GM18511 (cell line): ENCODE measurements at regions not wholly inside any gene's neighbourhood (a gene's known extent, or its start where the extent isn't known, plus 50 kb on each side); places are given as distances from the start of the nearest gene placed in this dataset.

Experiments
- ATAC-seq: cut with Tn5 transposase; IDR thresholded peaks from one replicate; pipeline ENCODE4 v1.9.1; 2021; ENCODE audit warnings: mild to moderate bottlenecking, moderate library complexity; ENCODE audit not compliant: unreplicated experiment

DNA sequence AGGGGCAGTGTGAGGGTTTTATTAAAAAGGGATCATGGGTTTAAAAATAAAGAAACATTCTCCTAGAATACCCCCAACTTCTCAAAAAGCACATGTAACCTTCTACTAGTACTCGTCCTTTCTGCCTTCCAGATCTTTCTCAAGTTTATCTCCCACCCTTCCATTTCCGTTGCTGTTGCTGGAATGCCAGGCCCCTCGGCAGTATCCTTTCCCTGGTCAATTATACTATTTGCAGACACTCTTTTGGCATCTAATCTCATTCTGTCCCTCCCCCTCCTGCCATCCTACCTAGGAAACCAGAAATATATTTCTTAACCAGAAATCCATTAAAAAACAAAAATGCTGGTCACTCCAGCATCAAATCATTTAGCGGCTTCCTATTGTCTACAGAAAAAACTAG, 198.2 kb upstream of the ATP2B1 start:
- no peak for ATAC-seq

DNA sequence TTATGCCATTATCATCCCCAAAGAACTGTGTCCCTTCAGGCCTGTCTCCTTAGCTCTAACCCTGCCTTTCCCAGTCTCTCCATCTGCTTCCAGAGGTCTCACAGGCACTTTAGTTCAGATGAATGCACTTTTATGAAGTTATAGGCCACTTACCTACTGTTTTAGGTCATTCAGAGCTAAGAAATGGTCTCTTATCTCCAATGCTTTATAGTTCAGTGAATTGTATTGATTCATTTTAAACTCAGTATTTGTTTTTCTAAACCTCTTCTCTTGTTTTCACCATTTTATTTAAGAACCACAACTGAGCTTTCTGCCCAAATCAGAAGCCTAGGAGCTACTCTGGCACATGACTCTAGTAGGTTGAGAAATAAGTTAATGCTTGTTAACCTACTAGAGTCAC, 197.5 kb upstream of the ATP2B1 start:
- no peak for ATAC-seq

DNA sequence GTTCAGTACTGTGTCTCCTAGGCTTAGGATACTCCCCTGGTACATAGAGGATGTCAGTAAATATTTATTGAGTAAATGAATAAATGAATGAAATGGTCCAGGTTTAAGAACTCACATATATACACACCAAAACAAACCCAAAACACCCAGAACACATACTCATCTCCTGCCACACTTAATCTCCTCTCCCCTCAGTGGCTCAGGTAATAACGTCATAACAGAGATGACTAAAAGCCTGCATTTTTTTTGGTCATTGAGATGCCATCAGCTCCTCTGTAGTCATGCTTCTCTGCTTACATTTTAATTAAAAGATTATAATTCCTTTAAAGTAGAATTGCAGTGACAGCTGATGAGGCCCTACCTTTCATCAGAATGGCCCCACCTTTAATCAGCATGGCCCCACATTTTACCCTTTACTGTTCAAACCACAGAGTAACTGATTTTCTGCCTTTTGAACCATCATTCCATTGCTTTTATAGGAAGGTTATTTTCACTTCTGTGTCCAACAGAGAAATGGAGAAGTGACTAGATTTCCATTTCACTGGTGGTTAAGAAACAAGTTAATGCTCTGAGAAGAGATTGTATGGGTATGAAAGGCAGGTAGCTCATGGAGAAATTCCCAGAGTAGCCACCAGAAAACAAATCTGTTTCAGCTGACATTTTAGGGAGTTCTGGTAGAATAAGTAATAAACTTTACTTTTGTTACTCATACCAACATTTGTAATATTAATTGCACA, 193.4 kb upstream of the ATP2B1 start:
- no peak for ATAC-seq

DNA sequence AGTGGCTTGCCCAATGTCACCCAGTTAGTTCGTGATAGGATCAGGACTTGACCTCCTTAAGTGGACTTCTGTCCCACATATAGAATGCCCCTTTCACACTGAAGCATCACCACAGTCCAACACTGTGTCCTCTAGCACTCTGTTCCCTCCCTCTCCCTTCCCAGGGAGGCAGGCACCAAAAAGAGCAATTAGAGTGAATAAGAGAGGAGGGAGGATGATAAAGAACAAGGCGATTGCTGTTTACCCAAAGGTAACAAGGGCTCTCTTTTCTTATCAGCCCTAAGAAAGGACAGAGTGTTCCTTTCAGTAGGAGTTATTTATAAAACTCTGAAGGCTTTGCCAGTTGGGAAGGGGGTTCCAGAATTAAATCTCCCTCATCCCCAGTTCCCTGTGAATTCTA, 192.7 kb upstream of the ATP2B1 start:
- ATAC-seq, result no peak

DNA sequence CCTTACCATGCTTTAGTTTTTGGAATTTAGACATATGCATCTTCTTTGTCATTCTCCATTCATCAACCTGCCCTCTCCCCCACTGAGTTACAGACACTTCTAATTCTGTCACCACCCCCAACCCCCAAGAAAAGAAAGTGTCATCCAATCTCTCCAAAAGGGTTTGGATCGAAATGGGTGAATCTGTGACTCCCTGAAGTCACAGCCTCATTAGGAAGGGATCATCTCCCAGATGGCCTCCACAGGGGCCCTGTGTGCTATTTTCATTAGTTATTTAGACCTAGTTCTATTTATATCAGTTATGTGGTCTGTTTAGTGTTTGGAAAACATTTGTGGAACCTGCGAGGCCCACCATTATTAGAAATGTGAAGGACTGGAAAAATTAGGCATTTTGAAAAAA, 191.0 kb upstream of the ATP2B1 start:
- ATAC-seq, result no peak

DNA sequence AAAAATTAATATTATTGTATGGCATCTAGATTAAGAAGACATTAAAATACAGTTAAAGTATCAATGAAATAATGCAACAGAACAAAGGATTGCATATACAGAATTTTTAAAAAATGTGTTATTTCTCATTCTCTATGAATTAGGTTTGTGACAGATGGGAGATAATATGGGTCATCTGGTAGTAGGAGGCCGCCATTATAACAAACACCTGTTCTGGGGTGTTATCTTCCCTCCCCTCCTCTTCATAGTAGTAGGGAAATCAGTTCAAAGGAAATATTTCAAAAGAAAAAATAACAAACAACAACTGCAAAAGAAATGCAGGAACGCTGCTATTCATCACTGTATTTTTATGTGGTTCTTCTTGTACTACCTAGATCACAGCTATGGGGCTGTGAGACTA, 187.0 kb upstream of the ATP2B1 start:
- ATAC-seq, result no peak

DNA sequence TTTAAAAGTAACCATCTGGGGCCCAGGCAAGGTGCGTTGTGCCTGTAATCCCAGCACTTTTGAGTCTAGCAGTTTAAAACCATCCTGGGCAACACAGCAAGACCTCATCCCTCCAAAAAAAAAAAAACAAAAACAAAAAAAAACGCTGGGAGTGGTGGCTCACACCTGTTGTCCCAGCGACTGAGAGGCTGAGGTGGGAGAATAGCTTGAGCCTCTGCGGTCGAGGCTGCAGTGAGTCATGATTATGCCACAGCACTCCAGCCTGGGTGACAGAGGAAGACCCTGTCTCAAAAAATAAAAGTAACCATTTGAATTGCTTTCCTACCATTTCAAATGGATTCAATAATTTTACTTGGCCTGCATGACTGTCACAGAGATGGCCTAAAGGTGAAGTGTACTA, 186.5 kb upstream of the ATP2B1 start:
- no peak for ATAC-seq

DNA sequence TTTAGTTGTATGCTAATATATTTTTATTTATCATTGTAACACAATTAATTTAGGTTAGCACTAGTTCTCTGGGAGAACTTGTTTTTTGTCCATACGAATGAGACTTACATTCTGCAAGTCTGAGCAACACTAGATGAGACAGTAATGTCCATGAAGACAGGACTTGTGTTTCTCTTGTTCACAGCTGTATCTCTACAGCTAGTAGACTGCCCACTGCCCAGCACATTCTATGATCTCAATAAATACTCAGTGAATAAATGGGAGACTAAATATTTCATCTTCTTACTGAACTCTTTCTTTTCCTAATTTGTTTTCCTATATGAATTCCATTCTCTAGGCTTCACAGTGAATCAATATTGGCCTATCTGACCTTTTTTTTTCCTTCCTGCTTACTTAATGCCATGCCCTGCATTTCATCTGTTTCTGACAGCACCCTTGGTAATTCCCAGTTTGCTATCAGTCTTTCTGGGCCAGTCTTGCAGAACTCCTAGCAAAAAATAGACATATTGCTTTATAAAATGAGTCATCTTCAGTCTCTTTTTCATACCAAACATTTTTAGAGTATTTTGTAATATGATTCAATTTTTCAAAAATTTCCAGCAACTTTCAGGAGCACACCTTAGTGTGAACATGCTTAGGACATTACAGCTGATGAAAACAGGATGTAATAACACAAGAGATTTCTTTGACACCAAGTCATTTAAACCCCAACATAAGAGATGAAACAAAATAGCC, 185.5 kb upstream of the ATP2B1 start:
- no peak for ATAC-seq

DNA sequence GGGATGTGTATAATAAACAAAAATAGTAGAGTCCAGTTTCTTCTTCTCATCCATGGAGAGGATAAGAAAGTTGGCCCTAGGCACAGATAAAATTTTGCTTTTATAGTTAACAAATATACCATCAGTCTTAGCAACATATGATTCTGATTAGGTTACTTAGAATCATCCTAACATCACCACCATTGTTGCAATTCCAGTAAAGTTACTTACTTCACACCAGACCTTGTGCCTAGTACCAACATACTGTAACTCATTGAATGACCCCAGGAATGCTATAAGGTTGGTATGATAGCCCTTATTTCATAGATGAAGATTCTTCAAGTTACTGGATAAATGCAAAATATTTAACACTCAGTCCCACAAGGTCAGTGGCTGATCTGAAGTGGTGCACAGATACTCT, 183.8 kb upstream of the ATP2B1 start:
- ATAC-seq, result no peak

DNA sequence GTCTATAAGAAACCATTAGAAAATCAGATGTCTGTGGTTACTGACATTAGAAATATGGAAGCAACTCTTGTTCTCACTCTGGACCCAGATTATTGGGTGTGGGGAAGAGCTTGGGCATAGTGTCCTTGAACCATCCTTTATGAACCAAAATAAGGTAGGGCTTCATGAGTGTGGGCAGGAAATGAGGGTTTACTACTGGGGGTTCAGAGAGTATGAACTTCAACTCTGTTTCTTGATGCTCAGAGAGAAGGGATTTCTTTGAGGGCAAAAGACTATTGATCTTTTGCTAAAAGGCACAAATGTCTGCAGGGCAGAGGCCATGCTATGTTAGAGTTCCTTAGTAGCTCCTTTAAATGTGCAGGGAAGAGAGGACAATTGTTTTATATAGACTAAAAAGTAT, 183.3 kb upstream of the ATP2B1 start:
- no peak for ATAC-seq

DNA sequence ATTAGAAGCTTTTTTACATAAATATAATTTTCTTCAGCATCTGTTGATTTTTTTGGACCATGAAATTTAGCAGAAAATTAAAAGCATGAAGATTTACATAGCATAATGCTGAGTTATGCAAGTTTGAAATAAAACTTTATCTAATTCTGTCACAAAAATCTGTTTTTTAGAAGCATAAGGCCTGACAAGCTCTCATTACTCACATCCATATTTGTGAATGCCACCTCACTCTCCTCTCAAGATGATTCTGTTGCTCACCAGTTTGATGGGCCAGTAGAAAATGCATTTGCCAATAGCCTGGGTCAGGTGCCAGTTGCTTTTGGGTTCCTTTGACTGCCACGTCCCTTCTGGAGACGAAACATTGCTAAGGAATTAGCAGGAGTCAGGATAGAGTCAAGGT, 181.5 kb upstream of the ATP2B1 start:
- no peak for ATAC-seq

DNA sequence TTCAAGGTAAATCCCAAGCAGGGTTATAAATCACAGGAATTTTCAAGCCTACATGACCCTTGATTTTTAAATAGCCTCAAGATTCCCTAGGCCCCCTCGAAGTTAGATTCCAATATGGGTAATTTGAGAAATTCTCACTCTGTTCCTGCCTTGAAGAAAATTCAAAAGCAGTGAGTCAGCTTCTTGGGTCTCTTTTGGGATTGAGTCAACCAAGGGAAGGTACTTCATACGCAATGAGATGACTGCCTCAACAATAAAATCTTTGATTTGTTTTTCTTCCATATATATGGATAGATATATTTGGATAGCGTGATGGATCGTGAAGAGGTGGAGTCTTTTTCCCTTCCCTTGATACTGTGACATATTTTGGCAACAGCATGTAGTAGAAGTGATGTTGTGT, 180.4 kb upstream of the ATP2B1 start:
- ATAC-seq, result no peak

DNA sequence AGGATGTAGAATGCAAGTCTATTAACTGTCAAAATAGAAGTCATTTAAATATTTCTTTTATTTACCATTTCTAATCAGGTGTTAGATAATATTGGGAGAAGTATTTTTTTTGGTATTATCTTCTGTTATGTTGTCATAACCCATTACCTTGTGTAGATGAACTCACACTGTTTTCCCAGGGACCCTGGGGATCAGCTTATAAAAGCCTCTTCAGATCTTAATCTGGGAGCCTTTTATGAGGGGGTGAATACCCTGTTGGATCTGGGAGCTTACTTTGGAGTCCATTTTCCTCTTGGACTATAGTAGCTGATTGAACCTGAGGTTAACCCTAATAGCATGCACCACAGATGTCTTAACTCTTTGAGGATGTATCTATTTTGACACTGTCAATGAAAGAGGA, 176.3 kb upstream of the ATP2B1 start:
- ATAC-seq, result no peak

DNA sequence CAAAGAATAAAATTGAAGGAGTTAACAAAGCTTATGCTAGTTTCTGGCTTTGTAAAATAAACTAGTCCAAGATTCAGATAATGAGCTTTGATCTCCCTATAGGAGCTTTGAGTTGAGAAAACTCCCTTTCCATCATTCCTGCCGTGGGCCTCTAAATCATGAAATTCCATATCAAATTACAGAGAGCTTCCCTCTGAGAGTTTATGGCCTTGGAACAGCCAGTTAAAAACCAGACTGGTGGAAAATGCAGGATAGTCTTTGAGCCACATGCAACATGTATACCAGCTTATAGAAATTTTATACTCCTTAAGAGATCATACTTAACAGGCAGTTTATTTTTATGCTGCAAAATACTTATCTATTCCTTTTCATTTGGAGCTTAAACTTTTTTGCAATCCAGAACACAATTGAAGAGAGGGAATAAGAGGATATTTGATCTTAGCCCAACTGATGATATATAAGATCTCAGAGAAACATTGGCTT, 175.8 kb upstream of the ATP2B1 start:
- no peak for ATAC-seq

DNA sequence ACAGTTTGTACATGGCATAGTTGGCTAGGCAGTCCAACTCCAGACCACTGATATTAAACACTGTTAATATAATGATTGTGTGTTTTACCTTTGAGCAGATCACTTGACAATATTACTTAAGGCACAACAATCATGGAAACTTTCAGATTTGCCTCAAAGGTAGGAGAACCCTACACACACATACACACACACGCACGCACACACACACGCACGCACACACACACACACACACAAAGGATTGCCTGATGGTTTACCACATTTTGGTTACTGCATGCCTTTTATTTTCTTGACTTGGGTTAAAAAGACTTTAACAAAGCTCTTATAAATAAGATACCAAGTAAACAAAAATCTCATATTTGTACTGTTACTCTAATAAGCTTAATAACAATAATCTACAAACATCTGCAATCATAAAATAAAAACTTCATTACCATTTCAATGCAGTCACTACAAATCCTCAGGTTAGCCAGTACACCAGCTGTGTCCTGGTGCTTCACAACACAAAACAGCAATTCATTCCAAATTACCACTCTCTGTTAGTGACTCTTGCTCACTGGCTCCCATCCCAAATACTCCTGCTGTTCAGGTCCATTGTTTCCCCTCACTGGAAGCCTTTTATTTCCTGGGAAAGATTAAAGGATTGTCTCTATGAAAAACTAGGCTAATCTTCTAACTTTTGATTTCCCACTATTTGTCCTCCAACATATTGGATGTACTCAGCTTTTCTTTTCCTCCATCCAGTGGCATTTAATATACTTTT, 175.2 kb upstream of the ATP2B1 start:
- no peak for ATAC-seq

DNA sequence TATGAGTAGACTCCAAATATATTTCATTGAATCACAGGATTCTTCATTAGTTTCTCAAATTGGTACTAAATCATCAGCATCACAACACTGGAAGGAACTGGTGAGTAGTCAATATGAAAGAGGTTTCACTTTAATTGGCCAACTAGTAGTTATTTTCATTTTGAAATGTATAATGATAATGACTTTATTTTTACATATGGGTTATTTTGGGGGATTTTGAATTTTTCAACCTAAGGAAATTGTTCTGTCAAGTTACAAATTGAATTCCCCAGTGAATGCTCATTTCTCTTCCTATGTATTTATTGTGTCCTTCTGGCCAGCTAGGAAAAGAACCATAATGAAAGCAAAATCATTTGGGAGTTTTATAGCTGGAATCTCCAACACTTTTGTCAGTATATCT, 174.2 kb upstream of the ATP2B1 start:
- ATAC-seq, result no peak

DNA sequence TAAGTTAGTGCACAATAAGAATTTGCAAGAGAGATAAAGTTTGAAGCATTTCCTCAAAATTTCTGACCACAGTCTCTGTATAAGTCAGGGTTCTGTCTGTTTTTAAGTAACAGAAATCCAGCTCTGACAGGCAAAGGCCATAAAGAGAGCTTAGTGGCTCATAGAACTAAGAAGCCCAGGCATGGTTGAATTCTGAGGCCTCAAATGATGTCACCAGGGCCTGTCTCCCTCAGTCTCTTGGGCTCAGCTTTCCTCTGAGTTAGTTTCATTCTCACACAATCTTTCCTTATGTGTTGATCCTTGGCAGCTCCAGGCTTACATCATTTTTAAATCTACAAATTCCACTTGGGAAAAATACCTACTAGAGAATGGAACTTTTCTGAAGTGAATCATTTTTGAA, 173.4 kb upstream of the ATP2B1 start:
- peak; percentile 52 for ATAC-seq

DNA sequence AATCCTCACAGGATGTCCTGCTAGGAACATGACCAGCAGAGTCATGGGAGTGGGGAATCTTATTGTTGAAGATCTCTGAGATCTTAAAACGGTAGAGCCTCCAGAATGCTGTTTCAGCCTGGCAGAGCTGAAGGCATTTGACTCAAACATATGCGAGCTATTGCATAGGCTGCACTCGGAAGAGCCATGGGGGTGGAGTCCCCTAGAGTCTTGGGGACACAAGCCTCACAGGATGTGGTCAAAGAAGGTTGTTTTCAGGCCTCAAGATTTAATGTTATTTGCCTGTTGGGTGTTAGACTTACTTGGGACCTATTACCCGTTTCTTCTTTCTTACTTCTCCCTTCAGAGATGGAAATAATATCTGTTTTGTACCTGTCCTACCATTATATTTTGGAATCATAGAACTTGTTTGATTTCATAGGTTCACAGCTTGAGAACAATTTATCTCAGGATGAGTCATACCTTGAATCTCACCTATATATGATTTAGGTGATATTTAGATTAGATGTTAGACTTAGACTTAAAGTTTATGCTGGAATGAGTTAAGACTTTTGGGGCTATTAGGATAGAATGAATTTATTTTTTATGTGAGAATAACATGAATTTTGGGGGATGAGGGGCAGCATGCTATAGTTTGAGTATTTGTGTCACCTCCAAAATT, 172.2 kb upstream of the ATP2B1 start:
- ATAC-seq, result peak; percentile 96

DNA sequence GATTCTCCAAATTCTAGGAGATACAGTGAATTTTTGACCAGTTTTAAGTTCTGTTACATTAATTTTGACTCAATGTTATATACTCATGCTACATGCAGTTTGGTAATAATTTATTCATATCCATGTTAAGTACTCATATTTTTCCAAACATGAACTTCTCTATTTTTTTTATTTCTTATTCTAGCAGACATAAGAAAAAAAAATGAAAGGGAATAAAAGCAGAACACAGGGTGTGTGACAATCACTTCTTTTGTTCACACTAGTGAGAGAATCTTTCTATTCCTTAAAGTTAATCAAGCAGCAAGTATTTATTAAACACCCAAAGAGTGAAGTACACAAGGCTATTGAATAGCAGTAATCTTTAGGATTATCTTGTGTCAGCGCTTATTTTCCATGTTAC, 171.1 kb upstream of the ATP2B1 start:
- ATAC-seq, result no peak

DNA sequence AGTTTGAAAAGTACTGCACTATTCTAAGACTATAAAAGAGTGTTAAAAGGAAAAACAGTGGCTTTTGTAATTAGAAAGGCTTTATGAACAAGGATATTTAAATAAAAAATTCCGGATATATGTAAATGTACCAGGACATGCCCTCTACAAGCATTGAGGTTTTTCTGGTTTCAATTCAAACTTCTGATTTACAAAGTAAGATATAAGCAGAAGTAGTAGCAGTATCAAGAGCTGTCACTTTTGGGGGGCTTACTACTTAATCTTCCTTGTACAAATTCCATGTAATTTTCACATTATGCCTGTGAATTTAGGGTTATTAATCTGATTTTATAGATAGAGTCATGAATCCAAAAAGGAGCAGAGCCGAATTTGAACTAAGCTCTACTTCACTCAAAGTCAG, 170.3 kb upstream of the ATP2B1 start:
- no peak for ATAC-seq

DNA sequence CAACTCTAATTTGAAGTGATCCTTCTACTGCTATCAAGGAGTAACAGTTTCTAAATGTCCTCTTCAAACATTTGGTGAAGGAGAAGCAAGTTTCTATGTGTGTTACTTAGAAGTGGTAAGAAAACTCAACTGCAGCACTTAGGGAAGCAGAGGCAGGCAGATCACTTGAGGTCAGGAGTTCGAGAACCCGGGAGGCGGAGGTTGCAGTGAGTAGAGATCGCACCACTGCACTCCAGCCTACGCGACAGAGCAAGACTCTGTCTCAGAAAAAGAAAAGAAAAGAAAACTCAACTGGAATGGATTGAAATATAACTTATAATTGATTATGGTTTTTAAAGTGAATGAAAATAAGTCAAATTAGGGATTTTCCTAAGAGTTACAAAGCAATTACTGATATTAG, 169.7 kb upstream of the ATP2B1 start:
- ATAC-seq, result no peak
